B cell (primary cell): ENCODE measurements at regions not wholly inside any gene's neighbourhood (a gene's known extent, or its start where the extent isn't known, plus 50 kb on each side); places are given as distances from the start of the nearest gene placed in this dataset.

Experiments
- ATAC-seq: fragments of 200-7000 bp; cut with Tn5 transposase; one replicate; pipeline ENCODE4 v1.10.0; 2021; ENCODE audit warnings: low read depth, mild to moderate bottlenecking, moderate number of reproducible peaks, moderate library complexity
- CTCF ChIA-PET: fragments of 350-600 bp; sonication (Branson Sonifier 250); formaldehyde crosslinking; loops from one replicate; lab custom pipeline; 2021; ENCODE audit warnings: antibody characterized with exemption, inconsistent platforms; lab: Charles Lee
- POLR2A ChIA-PET: fragments of 350-600 bp; sonication (Branson Sonifier 250); formaldehyde crosslinking; loops from one replicate; lab custom pipeline; 2021; ENCODE audit warnings: antibody characterized with exemption; lab: Charles Lee
- DNase-seq: peaks from one replicate; pipeline ENCODE4 v3.0.0; 2013
- H2AFZ ChIP-seq: 2 replicates; pipeline ENCODE4 v1.6.1; 2012; ENCODE audit warnings: mild to moderate bottlenecking, low read depth, low read length; ENCODE audit not compliant: insufficient read depth, poor library complexity, severe bottlenecking
- H3K27ac ChIP-seq, 2 donors: 1 replicate in 1 of 2; 2 replicates in 1 of 2; pipeline ENCODE4 v1.5.1; 2012 to 2013; ENCODE audit warnings: low read length in 2 of 2, mild to moderate bottlenecking in 2 of 2, moderate library complexity in 1 of 2
- H3K27me3 ChIP-seq, 4 experiments: fragments of 200-600 bp in 1 of 4; sonication (generic) in 1 of 4; replicated peaks in 1 of 4; 1 replicate in 2 of 4; 2 replicates in 2 of 4; pipeline versions ENCODE4 v1.6.1 to v1.7.0; 2013 to 2016; ENCODE audit warnings: low read length in 3 of 4, mild to moderate bottlenecking in 2 of 4, mixed read lengths in 1 of 4, moderate library complexity in 1 of 4; ENCODE audit not compliant: insufficient read depth in 4 of 4, control insufficient read depth in 3 of 4; ENCODE audit errors: control extremely low read depth in 1 of 4
- H3K36me3 ChIP-seq, 2 experiments: replicated peaks in 1 of 2; 1 replicate in 1 of 2; 2 replicates in 1 of 2; pipeline versions ENCODE4 v1.6.1 to v1.7.1; 2013; ENCODE audit warnings: low read length in 1 of 2; ENCODE audit not compliant: insufficient read depth in 2 of 2, control insufficient read depth in 1 of 2; ENCODE audit errors: control extremely low read depth in 1 of 2, extremely low read depth in 1 of 2
- H3K4me1 ChIP-seq, 2 donors: fragments of 200-600 bp in 1 of 2; sonication (generic) in 1 of 2; 1 replicate in 1 of 2; 2 replicates in 1 of 2; pipeline versions ENCODE4 v1.5.1 to v1.6.1; 2013 to 2017; ENCODE audit warnings: low read length in 2 of 2; ENCODE audit not compliant: control insufficient read depth in 2 of 2, insufficient read depth in 2 of 2
- H3K4me2 ChIP-seq: replicated peaks from 2 replicates; pipeline ENCODE3; 2012; ENCODE audit warnings: mild to moderate bottlenecking, low read depth, low read length; ENCODE audit not compliant: poor library complexity, severe bottlenecking
- H3K4me3 ChIP-seq, 5 experiments: fragments of 200-600 bp in 1 of 5; sonication (generic) in 1 of 5; 1 replicate in 3 of 5; 2 replicates in 2 of 5; pipeline versions ENCODE4 v1.5.1 to v1.7.0; 2011 to 2016; ENCODE audit warnings: low read length in 4 of 5, mild to moderate bottlenecking in 4 of 5, low read depth in 2 of 5, control low read depth in 1 of 5, moderate library complexity in 1 of 5; ENCODE audit not compliant: insufficient read depth in 1 of 5; ENCODE audit errors: control extremely low read depth in 1 of 5, extremely low read depth in 1 of 5
- H3K79me2 ChIP-seq: fragments of 200-600 bp; sonication (generic); one replicate; pipeline ENCODE4 v1.6.0; 2016; ENCODE audit warnings: low read length; ENCODE audit not compliant: control insufficient read depth, insufficient read depth
- H3K9ac ChIP-seq: fragments of 200-600 bp; sonication (generic); 2 replicates; pipeline ENCODE4 v1.6.1; 2017; ENCODE audit warnings: mild to moderate bottlenecking, low read length, moderate library complexity
- H3K9me3 ChIP-seq, 3 donors: one replicate each; pipeline versions ENCODE4 v1.6.1 to v1.7.1; 2013; ENCODE audit warnings: low read length in 2 of 3; ENCODE audit not compliant: control insufficient read depth in 2 of 3, insufficient read depth in 1 of 3; ENCODE audit errors: control extremely low read depth in 1 of 3
- H4K20me1 ChIP-seq: 2 replicates; pipeline ENCODE4 v1.6.0; 2012; ENCODE audit warnings: mild to moderate bottlenecking, low read length; ENCODE audit not compliant: insufficient read depth, control insufficient read depth, poor library complexity, severe bottlenecking
- H3K27ac Mint-ChIP-seq: one replicate; pipeline ENCODE4 v1.8.0; 2021; ENCODE audit warnings: mixed read lengths
- H3K27me3 Mint-ChIP-seq: one replicate; pipeline ENCODE4 v1.8.0; 2021; ENCODE audit warnings: mixed read lengths
- H3K4me1 Mint-ChIP-seq: one replicate; pipeline ENCODE4 v1.8.0; 2021; ENCODE audit warnings: mixed read lengths
- H3K4me3 Mint-ChIP-seq: one replicate; pipeline ENCODE4 v1.8.0; 2021; ENCODE audit warnings: mixed read lengths
- H3K9me3 Mint-ChIP-seq: one replicate; pipeline ENCODE4 v1.8.0; 2022; ENCODE audit warnings: mixed read lengths; ENCODE audit not compliant: insufficient read depth
- CTCF ChIP-seq: fragments of 200-600 bp; IDR thresholded peaks from one replicate; pipeline ENCODE4 v1.8.0; 2022; ENCODE audit warnings: antibody characterized with exemption, mild to moderate bottlenecking
- EZH2 ChIP-seq: IDR thresholded peaks from 2 replicates; pipeline ENCODE4 v1.6.1; 2012; ENCODE audit warnings: borderline replicate concordance, low read depth, mild to moderate bottlenecking, moderate library complexity, low read length; ENCODE audit not compliant: insufficient read depth, poor library complexity, severe bottlenecking
- WGBS: methylation state at CpG from one replicate; pipeline ENCODE4 v1.1.5; 2013; ENCODE audit warnings: missing lambda C conversion rate; ENCODE audit not compliant: insufficient coverage; 5-methylcytosine and 5-hydroxymethylcytosine counted together
- intact Hi-C: fragments of 100-400 bp; cut with micrococcal nuclease; formaldehyde crosslinking; loops from one replicate; pipeline ENCODE4 v1.10.0; 2022

DNA sequence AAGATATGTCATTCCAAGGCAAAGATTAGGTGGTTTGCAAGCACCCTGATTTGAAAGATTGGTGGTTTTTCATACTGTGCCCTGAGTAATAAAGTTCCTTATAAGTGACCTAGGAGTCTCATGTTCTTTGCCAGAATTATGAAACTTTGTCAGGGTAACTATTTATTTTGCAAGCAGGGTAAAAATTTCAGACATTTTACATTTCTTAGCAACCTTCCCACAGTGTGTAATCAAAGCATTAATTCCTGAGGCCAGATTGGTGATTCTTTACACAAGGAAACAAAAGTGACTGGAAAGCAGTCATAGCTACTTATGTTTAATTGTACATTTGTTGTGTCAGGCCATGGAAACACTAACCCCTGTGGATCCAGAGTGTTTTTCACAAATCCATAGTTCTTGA is 998.0 kb upstream of the B3GALT2 start:
- H4K20me1 ChIP-seq = no peaks in the 10 kb centered on the region
- TF ChIP-seq CTCF (no peak), EZH2 (no peak)
- no peaks in the 10 kb centered on the region for H3K36me3 ChIP-seq
- POLR2A ChIA-PET = no interaction called here
- ATAC-seq = no peak
- CTCF ChIA-PET = no interaction called here
- H3K4me1 ChIP-seq = no peaks in the 10 kb centered on the region
- no peaks in the 10 kb centered on the region for H3K79me2 ChIP-seq
- no peak for DNase-seq
- Mint-ChIP-seq H3K9me3 (peaks cover 3% of the 10 kb centered on the region), H3K4me3 (no peak overlapping the region), H3K27me3 (no peaks in the 10 kb centered on the region), H3K27ac (no peak overlapping the region), H3K4me1 (no peaks in the 10 kb centered on the region)
- H3K9ac ChIP-seq = no peak overlapping the region
- H3K4me3 ChIP-seq = no peak overlapping the region
- H3K9me3 ChIP-seq = peaks cover 1 to 4% (median 3%) of the 10 kb centered on the region in 3 donors
- intact Hi-C loops = no loop called here
- no peak overlapping the region for H2AFZ ChIP-seq
- no peak overlapping the region for H3K4me2 ChIP-seq
- H3K27me3 ChIP-seq = no peaks in the 10 kb centered on the region
- H3K27ac ChIP-seq = no peak overlapping the region

GRCh38 chr1:194181845-194182244 is 995.4 kb upstream of the B3GALT2 start:
- no peak overlapping the region for H3K27ac Mint-ChIP-seq
- intact Hi-C loops = no loop called here

More at GRCh38 chr1:194181845-194182244, 995.4 kb upstream of the B3GALT2 start:
- H3K9me3 ChIP-seq = peaks cover 0 to 4% (median 3%) of the 10 kb centered on the region in 3 donors
- H3K36me3 ChIP-seq = no peaks in the 10 kb centered on the region
- H3K27me3 ChIP-seq = no peaks in the 10 kb centered on the region
- CTCF ChIA-PET = no interaction called here
- H3K79me2 ChIP-seq = no peaks in the 10 kb centered on the region
- H3K4me1 ChIP-seq = no peaks in the 10 kb centered on the region
- no peaks in the 10 kb centered on the region for H4K20me1 ChIP-seq
- POLR2A ChIA-PET = no interaction called here
- DNase-seq = no peak
- WGBS = 96% methylated on average over 3 of the region's 5 CpGs
- no peak for TF ChIP-seq EZH2
- TF ChIP-seq CTCF = no peak
- H3K4me3 ChIP-seq = no peak overlapping the region
- no peaks in the 10 kb centered on the region for H3K27me3 Mint-ChIP-seq
- H3K4me3 Mint-ChIP-seq = no peak overlapping the region
- H2AFZ ChIP-seq = no peak overlapping the region
- H3K4me2 ChIP-seq = no peak overlapping the region
- H3K9me3 Mint-ChIP-seq = peaks cover 3% of the 10 kb centered on the region
- no peak overlapping the region for H3K9ac ChIP-seq
- no peaks in the 10 kb centered on the region for H3K4me1 Mint-ChIP-seq
- no peak for ATAC-seq
- H3K27ac ChIP-seq = no peak overlapping the region
